Activated naive CD4-positive, alpha-beta T cell treated with anti-CD3 and anti-CD28 coated beads, Interleukin-2, amount 50 U/mL, for 72 hours (primary cell): ENCODE measurements at regions not wholly inside any gene's neighbourhood (a gene's known extent, or its start where the extent isn't known, plus 50 kb on each side); places are given as distances from the start of the nearest gene placed in this dataset.

Source experiments
- ATAC-seq, 2 donors: fragments of 150-1000 bp; cut with Tn5 transposase; 2 replicates each; pipeline ENCODE4 v1.10.0; 2021; ENCODE audit warnings: mild to moderate bottlenecking in 2 of 2, moderate library complexity in 2 of 2
- DNase-seq, 2 donors: peaks; one replicate each; pipeline ENCODE4 v3.0.0; 2021 to 2022; ENCODE audit warnings: low spot score in 2 of 2
- H3K27ac Mint-ChIP-seq, 2 donors: one replicate each; pipeline ENCODE4 v1.8.0; 2022; ENCODE audit warnings: mild to moderate bottlenecking in 2 of 2, mixed read lengths in 2 of 2
- H3K36me3 Mint-ChIP-seq, 2 donors: one replicate each; pipeline ENCODE4 v1.8.0; 2022; ENCODE audit warnings: mixed read lengths in 2 of 2
- H3K9me3 Mint-ChIP-seq, 2 donors: one replicate each; pipeline ENCODE4 v1.8.0; 2022; ENCODE audit warnings: mixed read lengths in 2 of 2

- DNase-seq (no peak), ATAC-seq (no peak)
- H3K36me3 Mint-ChIP-seq, result no peaks in the 10 kb centered on the region
- no peak overlapping the region for H3K27ac Mint-ChIP-seq
- peaks cover 16 to 17% of the 10 kb centered on the region in 2 donors for H3K9me3 Mint-ChIP-seq
These were observed 275.6 kb upstream of the GRM7 start for GRCh38 chr3:6585360-6585759.

GRCh38 chr3:6600237-6600636 is 260.7 kb upstream of the GRM7 start:
- DNase-seq, result no peak
- H3K9me3 Mint-ChIP-seq, result peaks cover 22 to 34% of the 10 kb centered on the region in 2 donors
- H3K27ac Mint-ChIP-seq, result no peak overlapping the region
- no peaks in the 10 kb centered on the region for H3K36me3 Mint-ChIP-seq
- ATAC-seq, result no peak

DNA sequence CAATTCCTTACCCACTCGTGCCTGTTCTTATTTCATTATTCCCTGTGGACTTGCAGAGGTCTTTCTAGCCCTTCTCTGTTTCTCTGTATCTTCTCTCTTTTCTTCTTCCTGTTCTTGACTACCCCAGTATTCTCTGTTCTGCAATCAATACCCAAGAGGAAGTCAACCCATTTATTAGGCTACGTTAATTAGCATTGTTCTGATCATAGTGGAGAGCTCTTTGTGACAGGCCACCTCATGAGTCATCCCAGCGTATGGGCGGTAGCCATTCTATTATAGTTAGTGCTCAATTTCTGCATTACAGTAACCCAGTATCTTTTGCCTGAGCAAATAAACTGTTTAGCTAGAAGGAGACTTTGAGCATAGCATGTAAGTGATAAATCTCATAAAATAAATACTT is 259.5 kb upstream of the GRM7 start:
- Mint-ChIP-seq H3K36me3 (no peaks in the 10 kb centered on the region), H3K9me3 (peaks cover 18 to 33% of the 10 kb centered on the region in 2 donors), H3K27ac (no peak overlapping the region)
- DNase-seq (no peak), ATAC-seq (no peak)

- peaks cover 9 to 30% of the 10 kb centered on the region in 2 donors for H3K9me3 Mint-ChIP-seq
- ATAC-seq (no peak), DNase-seq (no peak)
- H3K36me3 Mint-ChIP-seq, result no peaks in the 10 kb centered on the region
- no peak overlapping the region for H3K27ac Mint-ChIP-seq
These were observed 258.6 kb upstream of the GRM7 start for GRCh38 chr3:6602329-6602728.

DNA sequence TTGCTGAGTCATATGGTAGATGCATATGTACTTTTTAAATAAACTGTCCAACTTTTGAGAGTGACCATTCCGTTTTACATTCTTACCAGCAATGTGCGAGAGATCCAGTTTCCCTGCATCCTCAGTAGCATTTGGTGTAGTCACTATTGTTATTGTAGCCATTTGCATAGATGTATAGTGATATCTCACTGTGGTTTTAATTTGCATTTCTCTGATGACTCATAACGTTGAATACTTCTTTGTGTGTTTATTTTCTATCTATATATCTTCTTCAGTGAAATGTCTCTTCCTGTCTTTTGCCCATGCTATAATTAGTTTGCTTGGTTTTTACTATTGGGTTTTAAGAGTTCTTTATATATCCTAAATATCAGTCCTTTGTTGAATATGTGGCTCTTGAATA is 255.7 kb upstream of the GRM7 start:
- Mint-ChIP-seq H3K9me3 (peaks cover 7 to 25% of the 10 kb centered on the region in 2 donors), H3K27ac (no peak overlapping the region), H3K36me3 (peaks cover 0 to 9% of the 10 kb centered on the region in 2 donors)
- DNase-seq, result no peak
- ATAC-seq, result no peak

GRCh38 chr3:6608843-6609242 is 252.1 kb upstream of the GRM7 start:
- ATAC-seq (no peak), DNase-seq (no peak)
- Mint-ChIP-seq H3K36me3 (peaks cover 0 to 9% of the 10 kb centered on the region in 2 donors), H3K27ac (no peak overlapping the region), H3K9me3 (peaks cover 8 to 27% of the 10 kb centered on the region in 2 donors)

GRCh38 chr3:6612034-6612616 is 248.8 kb upstream of the GRM7 start:
- Mint-ChIP-seq H3K36me3 (peaks cover 0 to 9% of the 10 kb centered on the region in 2 donors), H3K9me3 (peaks cover 8 to 16% of the 10 kb centered on the region in 2 donors), H3K27ac (no peak overlapping the region)
- DNase-seq (no peak), ATAC-seq (no peak)

GRCh38 chr3:6622260-6622659 is 238.7 kb upstream of the GRM7 start:
- Mint-ChIP-seq H3K36me3 (no peaks in the 10 kb centered on the region), H3K9me3 (peaks cover 0 to 8% of the 10 kb centered on the region in 2 donors), H3K27ac (no peak overlapping the region)
- DNase-seq, result no peak
- ATAC-seq, result no peak

DNA sequence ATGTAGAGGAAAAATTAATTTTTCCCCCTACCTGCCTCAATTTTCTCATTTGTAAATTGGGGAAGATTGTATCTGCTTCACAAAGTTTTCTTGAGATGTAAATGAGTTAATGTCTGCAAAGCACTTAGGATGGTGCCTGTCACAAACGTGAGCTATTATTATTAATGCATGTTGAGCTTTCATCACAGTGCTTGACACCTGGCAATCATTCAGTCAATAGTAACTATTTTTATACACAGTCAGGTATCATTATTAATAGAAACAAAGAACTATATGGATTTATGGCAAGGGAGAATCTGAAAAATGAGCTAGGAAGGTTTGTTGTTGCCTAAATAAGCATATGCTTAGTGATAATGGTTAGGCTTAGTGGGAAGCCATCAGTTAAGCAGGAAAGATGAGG is 238.2 kb upstream of the GRM7 start:
- peaks cover 0 to 8% of the 10 kb centered on the region in 2 donors for H3K9me3 Mint-ChIP-seq
- no peak overlapping the region for H3K27ac Mint-ChIP-seq
- no peaks in the 10 kb centered on the region for H3K36me3 Mint-ChIP-seq
- no peak for ATAC-seq
- no peak for DNase-seq

- H3K27ac Mint-ChIP-seq, result no peak overlapping the region
- peaks cover 0 to 4% of the 10 kb centered on the region in 2 donors for H3K9me3 Mint-ChIP-seq
- ATAC-seq (no peak), DNase-seq (no peak)
- H3K36me3 Mint-ChIP-seq, result no peaks in the 10 kb centered on the region
These were observed 229.5 kb upstream of the GRM7 start for GRCh38 chr3:6631376-6631775.

GRCh38 chr3:6640907-6641306 is 220.0 kb upstream of the GRM7 start:
- peaks cover 0 to 11% of the 10 kb centered on the region in 2 donors for H3K36me3 Mint-ChIP-seq
- no peak for DNase-seq
- no peak overlapping the region for H3K27ac Mint-ChIP-seq

DNA sequence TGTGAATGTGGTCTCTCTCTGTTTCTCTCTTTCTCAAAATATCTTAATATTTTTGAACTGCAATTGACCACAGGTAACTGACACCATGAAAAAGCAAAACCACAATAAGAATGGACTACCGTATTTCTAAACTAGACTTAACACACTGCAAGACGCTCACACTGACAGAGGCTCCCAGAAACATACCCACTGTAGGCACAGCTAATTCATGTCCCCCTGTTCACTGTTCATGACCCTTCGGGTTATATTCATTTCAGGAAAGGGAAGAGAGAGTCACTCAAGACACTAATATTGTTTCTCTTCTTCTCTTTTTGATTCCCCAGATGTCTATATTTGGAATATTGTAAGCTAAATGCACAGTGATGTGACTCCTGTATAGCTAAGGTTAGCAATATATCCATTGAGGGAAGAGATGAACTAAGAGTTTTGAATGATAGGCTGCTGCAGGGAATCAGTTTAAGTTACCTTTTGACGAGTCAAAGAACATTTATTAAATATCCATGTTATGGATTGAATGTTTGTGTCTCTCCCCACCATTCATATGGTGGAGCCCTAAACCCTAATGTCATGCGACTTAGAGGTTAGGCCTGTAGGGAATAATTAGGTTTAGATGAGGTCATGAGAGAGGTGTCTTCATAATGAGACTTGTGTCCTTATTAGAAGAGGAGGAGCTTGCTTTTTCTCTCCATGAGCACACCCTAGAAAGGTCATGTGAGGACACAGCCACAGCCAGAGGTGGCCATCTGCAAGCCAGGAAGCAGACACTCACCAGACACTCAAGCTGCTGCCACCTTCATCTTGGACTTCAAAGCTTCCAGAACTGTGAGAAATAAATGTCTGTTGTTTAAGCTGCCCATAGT is 216.6 kb upstream of the GRM7 start:
- no peak for DNase-seq
- no peak overlapping the region for H3K27ac Mint-ChIP-seq

More at GRCh38 chr3:6640907-6641306, 220.0 kb upstream of the GRM7 start:
- no peak for ATAC-seq
- peaks cover 9 to 11% of the 10 kb centered on the region in 2 donors for H3K9me3 Mint-ChIP-seq

GRCh38 chr3:6654670-6655069 is 206.2 kb upstream of the GRM7 start:
- peaks cover 0 to 21% of the 10 kb centered on the region in 2 donors for H3K36me3 Mint-ChIP-seq
- no peak for DNase-seq
- no peak for ATAC-seq
- no peak overlapping the region for H3K27ac Mint-ChIP-seq
- peaks cover 32 to 40% of the 10 kb centered on the region in 2 donors for H3K9me3 Mint-ChIP-seq

More for the DNA sequence above, 216.6 kb upstream of the GRM7 start:
- ATAC-seq, result no peak
- Mint-ChIP-seq H3K9me3 (peaks cover 0 to 7% of the 10 kb centered on the region in 2 donors), H3K36me3 (no peaks in the 10 kb centered on the region)

DNA sequence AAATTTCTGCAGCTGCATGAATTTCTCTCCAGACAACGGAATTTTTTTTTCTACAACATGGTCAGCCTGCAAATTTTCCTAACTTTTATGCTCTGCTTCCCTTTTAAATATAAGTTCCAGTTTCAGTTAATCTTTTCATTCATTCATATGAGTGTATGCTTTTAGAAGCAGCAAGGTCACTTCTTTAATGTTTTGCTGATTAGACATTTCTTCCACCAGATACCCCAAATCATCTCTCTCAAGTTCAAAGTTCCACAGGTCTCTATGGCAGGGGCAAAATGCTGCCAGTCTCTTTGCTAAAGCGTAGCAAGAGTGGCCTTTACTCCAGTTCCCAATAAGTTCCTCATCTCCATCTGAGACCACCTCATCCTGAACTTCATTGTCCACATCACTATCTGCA is 205.6 kb upstream of the GRM7 start:
- no peak for ATAC-seq
- no peak for DNase-seq
- Mint-ChIP-seq H3K9me3 (peaks cover 32 to 37% of the 10 kb centered on the region in 2 donors), H3K27ac (no peak overlapping the region), H3K36me3 (peaks cover 0 to 21% of the 10 kb centered on the region in 2 donors)

DNA sequence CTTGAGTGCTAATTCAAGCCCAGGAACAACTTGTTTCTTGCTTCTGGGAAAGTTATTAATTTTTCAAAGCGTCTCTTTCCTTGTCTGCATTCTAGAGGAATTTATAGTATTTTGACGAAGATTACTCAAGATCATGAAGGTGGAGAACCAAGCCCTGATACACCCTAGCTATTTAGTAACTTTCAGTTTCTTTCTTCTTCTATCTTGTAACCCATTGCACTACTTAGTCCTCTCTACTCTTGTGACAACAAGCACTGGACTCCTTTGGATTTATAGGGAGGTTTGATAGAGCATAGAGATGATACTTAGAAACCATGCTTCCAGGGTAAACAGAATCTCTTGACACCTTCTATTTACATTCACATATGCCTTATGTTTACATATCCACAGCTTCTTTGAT is 203.3 kb upstream of the GRM7 start:
- no peak for DNase-seq
- no peak for ATAC-seq
- H3K9me3 Mint-ChIP-seq, result peaks cover 20 to 39% of the 10 kb centered on the region in 2 donors
- H3K27ac Mint-ChIP-seq, result no peak overlapping the region
- peaks cover 0 to 16% of the 10 kb centered on the region in 2 donors for H3K36me3 Mint-ChIP-seq

GRCh38 chr3:6667354-6667753 is 193.6 kb upstream of the GRM7 start:
- DNase-seq (no peak), ATAC-seq (no peak)
- Mint-ChIP-seq H3K9me3 (peaks cover 26 to 38% of the 10 kb centered on the region in 2 donors), H3K36me3 (peaks cover 0 to 4% of the 10 kb centered on the region in 2 donors), H3K27ac (no peak overlapping the region)

DNA sequence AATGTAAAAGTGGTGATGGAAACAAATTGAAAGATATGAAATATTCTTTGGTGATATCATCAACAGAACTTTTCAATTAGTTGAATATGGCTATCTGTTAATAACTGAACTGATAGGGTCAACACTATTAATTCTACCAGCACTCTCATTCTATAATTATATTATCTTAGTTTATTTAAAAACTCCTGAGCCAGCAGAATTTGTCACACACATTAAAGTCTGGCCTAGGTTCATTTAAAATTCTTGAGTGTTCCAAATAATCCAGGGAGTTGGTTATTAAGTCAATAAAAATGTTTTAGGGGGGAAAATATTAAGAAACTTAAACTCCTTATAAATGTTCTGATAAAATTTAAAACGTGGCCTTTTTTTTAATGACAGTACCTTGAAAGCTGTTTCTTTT is 189.6 kb upstream of the GRM7 start:
- ATAC-seq (no peak), DNase-seq (no peak)
- H3K36me3 Mint-ChIP-seq, result no peaks in the 10 kb centered on the region
- no peak overlapping the region for H3K27ac Mint-ChIP-seq
- peaks cover 23 to 25% of the 10 kb centered on the region in 2 donors for H3K9me3 Mint-ChIP-seq

GRCh38 chr3:6679510-6679909 is 181.4 kb upstream of the GRM7 start:
- no peak for DNase-seq

More at GRCh38 chr3:6679510-6679909, 181.4 kb upstream of the GRM7 start:
- Mint-ChIP-seq H3K27ac (no peak overlapping the region), H3K9me3 (peaks cover 3 to 20% of the 10 kb centered on the region in 2 donors), H3K36me3 (peaks cover 0 to 4% of the 10 kb centered on the region in 2 donors)
- no peak for ATAC-seq
